Inflammatory macrophage (primary cell): ENCODE measurements at regions not wholly inside any gene's neighbourhood (a gene's known extent, or its start where the extent isn't known, plus 50 kb on each side); places are given as distances from the start of the nearest gene placed in this dataset.
"Not testable (repeated sequence)": the region's sequence is repeated elsewhere in the genome, so short reads cannot be mapped to it uniquely, and the experiment has no call there.

ENCODE experiments used
- DNase-seq, 2 donors: peaks; one replicate each; pipeline ENCODE4 v3.0.0-alpha.2; 2020 to 2022

DNA sequence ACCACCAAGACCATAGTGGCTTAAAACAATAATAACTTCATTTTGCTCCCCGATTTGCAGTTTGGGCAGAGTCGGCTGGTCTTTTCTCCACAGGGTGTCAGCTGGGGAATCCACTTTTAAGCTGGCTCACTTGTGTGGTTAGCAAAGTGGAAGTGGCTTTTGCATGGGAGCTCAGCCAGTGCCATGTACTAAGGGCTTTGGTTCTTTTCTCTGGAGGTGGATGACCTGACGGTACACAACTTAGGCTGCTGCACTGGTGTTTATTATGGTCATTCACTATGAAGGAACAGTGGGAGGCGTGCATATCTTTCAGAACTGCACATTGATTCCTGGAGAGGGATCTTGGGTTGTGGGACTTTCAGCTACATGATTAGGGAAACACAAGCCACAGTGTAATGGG, 141.0 kb downstream of the OR2B2 start:
- peak; percentile 21 to 65 for DNase-seq

GRCh38 chr6:27770724-27771123, 141.5 kb downstream of the OR2B2 start:
- DNase-seq: no peak

DNA sequence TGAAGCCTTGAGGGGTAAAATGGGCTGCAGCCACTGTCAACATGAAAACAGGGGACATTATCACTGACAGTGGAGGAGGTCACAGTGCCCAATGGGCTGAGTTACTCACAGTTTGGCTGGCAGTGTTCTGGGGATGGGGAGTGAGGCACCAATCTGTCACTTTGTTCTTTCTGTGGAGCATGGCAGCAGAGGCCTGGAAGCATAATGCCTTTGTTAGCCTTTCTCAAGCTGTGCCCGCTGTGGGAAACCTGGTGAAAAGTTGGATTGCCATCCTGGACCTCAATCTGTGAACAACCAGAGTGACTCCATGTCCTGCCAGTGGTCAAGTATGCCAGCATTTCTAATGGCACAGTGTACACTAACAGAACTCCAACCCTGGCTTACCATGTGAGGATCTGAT, 143.6 kb downstream of the OR2B2 start:
- no peak for DNase-seq

GRCh38 chr6:27767851-27768250, 144.3 kb downstream of the OR2B2 start:
- no peak for DNase-seq

DNA sequence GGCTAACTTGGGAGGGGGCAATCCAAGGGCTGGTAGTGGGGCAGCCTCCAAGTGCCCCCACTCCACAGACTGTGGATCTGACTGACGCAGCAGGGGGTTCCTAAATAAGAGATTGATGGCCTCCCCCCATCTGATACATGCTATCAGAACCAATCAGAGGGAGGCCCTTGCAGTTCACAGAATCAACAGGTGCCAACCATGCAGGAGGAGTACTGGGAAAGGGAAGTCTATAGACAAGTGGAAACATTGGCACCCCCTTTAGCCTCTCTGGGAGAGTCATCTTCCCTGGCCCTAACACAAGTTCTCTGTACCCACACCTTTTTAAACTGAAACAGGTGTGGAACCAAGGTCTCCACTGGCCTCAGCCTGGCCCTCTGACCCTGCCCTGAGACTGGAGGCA, 145.8 kb downstream of the OR2B2 start:
- DNase-seq: no peak

- DNase-seq: no peak
Measured at GRCh38 chr6:27765028-27765590, 147.1 kb downstream of the OR2B2 start.

GRCh38 chr6:27761391-27761790, 150.8 kb downstream of the OR2B2 start:
- DNase-seq: peak; percentile 37 to 46

DNA sequence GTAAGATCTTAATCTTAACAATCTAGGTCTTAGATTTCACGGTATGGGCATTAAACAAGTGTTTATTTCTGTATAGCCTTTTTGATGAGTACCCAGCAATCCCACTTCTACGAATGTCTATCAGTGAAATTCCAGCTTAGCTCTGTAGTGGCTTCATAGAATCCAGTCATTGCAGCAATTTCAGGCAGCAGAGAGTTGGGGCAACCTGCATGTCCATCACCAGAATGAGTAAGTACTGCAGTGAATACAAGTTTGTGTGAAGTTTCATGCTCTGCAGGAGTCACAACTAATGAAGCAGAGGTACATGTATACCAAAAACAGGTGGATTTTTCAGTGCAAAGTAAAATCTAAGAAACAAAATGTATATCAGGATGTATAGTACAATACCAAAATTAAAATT, 151.7 kb downstream of the OR2B2 start:
- DNase-seq: no peak

DNA sequence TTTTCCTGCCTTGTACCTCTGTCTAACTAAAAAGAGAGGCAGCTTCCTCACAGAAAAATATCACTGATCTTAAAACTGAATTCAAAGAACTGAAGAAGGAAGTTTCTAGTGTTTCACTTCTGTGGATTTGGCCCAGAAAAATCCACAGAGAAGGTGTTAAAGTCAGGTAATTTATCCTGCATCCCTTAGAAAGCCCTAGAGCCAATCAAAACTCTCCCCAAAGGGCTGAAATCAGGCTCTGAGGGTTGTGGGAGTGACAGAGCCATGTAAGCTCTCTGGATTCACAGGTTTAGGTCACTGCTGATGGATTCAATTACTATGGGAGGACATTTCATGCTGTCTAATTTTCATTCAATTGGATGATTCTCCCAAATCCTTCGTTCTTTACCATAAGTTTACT, 152.3 kb downstream of the OR2B2 start:
- DNase-seq: no peak

GRCh38 chr6:27758491-27758890, 153.7 kb downstream of the OR2B2 start:
- no peak for DNase-seq

DNA sequence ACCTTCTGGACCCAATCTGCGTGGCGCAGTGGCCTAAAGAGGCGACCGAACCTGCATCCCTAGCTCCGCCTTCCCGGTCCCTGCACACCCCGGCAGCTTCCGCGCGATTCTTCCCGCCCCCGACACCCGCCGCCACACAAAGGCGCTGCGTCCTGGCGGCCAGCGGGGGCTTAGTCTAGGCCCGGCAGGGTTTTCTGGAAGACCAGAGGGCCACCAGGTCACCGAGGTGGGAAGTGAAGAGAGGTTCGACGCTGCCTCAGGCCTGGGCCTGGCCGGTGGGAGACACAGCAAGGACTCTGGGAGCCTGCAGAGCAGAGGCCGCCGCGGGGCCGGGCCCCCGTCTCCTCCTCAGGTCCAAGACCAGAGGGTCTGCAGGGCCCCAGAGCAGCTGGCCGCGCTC, 154.9 kb downstream of the OR2B2 start:
- peak in 1 of 2 donors; percentile 45 for DNase-seq

- DNase-seq: peak; percentile 87 to 93
Measured at GRCh38 chr6:27755768-27756167, 156.4 kb downstream of the OR2B2 start.

- DNase-seq: no peak
Measured at GRCh38 chr6:27754408-27754782, 157.8 kb downstream of the OR2B2 start.

- peak; percentile 78 to 87 for DNase-seq
Measured at GRCh38 chr6:27753668-27754407, 158.4 kb downstream of the OR2B2 start.

DNA sequence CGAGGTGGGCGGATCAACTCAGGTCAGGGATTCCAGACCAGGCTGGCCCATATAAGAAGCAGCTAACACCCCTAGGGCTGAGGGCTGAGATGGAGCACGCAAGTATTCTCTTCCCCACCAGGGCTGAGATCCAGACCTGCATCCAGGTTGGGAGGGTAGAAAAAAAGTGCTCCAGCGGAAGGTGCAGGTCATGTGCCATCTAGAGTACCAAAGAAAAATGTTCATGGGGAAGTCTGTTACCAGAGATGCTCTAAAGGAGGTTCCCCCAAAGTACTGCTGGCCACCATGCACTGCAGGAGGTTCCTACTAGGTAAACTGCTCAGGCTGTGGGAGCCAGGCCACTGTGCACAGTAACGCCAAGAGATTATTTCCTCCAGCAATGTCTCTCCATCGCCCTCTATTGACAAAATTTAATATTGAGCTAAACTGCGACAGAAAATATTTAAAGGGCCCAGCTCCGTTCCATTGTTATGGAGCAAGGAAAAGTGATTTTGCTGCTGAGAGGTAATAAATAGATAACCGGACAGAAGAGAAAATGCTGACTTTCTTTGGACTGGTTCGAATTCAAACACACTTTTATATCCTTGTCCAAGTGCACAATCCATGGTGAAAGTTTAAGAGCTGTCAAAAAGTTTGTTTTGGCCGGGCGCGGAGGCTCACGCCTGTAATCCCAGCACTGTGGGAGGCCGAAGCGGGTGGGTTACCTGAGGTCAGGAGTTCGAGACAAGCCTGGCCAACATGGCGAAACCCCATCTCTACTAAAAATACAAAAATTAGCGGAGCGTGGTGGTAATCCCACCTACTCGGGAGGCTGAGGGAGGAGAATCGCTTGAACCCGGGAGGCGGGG, 159.9 kb downstream of the OR2B2 start:
- peak; percentile 80 to 92 for DNase-seq

- DNase-seq: no peak
Measured at GRCh38 chr6:27748661-27749060, 163.5 kb downstream of the OR2B2 start.

DNA sequence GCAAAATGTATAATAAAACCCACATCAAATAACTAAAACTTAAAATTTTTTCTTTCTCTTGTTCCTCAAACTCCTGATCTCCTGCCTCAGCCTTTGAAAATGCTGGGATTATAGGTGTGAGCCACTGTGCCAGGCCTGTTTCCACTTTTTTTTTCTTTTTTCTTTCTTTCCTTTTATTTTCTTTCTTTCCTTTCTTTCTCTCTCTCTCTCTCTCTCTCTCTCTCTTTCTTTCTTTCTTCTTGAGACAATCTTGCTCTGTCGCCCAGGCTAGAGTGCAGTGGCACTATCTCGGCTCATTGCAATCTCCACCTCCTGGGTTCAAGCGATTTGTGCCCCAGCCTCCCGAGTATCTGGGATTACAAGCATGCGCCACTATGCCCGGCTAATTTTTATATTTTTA, 164.6 kb downstream of the OR2B2 start:
- no peak for DNase-seq

GRCh38 chr6:27746860-27747259, 165.3 kb downstream of the OR2B2 start:
- DNase-seq: not testable (repeated sequence)

- no peak for DNase-seq
Measured at GRCh38 chr6:27743787-27744186, 168.4 kb downstream of the OR2B2 start.

GRCh38 chr6:27742833-27743573, 169.2 kb downstream of the OR2B2 start:
- DNase-seq: no peak

DNA sequence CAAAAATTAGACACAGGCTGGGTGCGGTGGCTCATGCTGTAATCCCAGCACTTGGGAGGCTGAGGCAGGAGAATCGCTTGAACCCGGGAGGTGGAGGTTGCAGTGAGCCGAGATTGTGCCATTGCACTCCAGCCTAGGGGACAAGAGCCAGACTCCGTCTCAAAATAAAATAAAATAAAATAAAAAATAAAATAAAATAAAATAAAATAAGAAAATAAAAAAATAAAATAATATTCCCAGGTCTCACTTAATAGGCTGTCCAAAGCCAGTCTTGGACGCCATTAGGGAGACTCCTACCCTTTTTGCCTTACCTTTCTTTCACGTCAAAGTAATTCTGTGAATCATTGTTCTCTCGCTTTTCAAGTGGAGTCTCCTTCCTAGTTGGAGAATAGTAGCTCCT, 172.3 kb downstream of the OR2B2 start:
- DNase-seq: not testable (repeated sequence)

- no peak for DNase-seq
Measured at GRCh38 chr6:27736686-27737085, 175.5 kb downstream of the OR2B2 start.

DNA sequence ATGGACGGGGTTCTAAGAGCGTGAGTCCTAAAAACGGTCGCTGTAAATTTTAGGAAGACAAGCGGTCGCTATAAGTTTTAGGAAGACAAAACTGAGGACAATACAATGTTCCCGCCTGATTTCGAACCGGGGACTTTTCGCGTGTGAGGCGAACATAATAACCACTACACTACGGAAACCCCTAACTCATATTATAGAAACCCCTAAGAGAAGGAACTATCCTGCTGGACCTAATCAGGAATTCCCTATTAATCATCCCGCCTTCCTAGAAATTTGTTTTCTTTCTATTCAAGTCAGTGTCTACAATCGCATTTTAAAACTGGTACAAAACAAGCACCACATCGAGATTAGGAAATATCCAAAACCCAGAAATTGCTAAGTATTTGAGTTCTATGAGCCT, 183.8 kb downstream of the OR2B2 start:
- no peak for DNase-seq
